RWPE2 (cell line): ENCODE measurements at regions not wholly inside any gene's neighbourhood (a gene's known extent, or its start where the extent isn't known, plus 50 kb on each side); places are given as distances from the start of the nearest gene placed in this dataset.

Experiments used
- ATAC-seq: fragments of 200-7000 bp; cut with Tn5 transposase; 3 replicates; pipeline ENCODE4 v1.9.1; 2021; ENCODE audit warnings: low read depth
- DNase-seq: peaks from one replicate; pipeline ENCODE4 v3.0.0-alpha.2; 2020; ENCODE audit warnings: low spot score
- H3K27ac ChIP-seq: fragments of 450-650 bp; 2 replicates; pipeline ENCODE4 v1.5.1; 2017; ENCODE audit warnings: mild to moderate bottlenecking; ENCODE audit not compliant: poor library complexity, severe bottlenecking
- H3K27me3 ChIP-seq: fragments of 250-450 bp; sonication (Bioruptor Pico); 2 replicates; pipeline ENCODE4 v1.5.1; 2021; ENCODE audit warnings: mild to moderate bottlenecking, moderate library complexity; ENCODE audit not compliant: insufficient read depth, poor library complexity, severe bottlenecking
- H3K36me3 ChIP-seq: fragments of 250-450 bp; sonication (Bioruptor Pico); 2 replicates; pipeline ENCODE4 v1.5.1; 2020; ENCODE audit warnings: low read depth, mild to moderate bottlenecking, moderate library complexity
- H3K4me1 ChIP-seq: fragments of 250-450 bp; sonication (Bioruptor Pico); 2 replicates; pipeline ENCODE4 v1.5.1; 2021; ENCODE audit warnings: mild to moderate bottlenecking, moderate library complexity; ENCODE audit not compliant: insufficient read depth, poor library complexity, severe bottlenecking
- H3K4me3 ChIP-seq: fragments of 250-450 bp; sonication (Bioruptor Pico); 2 replicates; pipeline ENCODE4 v1.5.1; 2021; ENCODE audit warnings: mild to moderate bottlenecking, moderate library complexity; ENCODE audit not compliant: severe bottlenecking
- H3K9me3 ChIP-seq: fragments of 250-450 bp; sonication (Bioruptor Pico); 2 replicates; pipeline ENCODE4 v1.5.1; 2021; ENCODE audit warnings: mild to moderate bottlenecking, moderate library complexity; ENCODE audit not compliant: severe bottlenecking
- TF ChIP-seq, protein P1 (sequence below): fragments of 450-650 bp; IDR thresholded peaks from one replicate; pipeline ENCODE4 v1.5.1; 2017; ENCODE audit warnings: mild to moderate bottlenecking, moderate library complexity; ENCODE audit not compliant: poor library complexity, severe bottlenecking

DNA sequence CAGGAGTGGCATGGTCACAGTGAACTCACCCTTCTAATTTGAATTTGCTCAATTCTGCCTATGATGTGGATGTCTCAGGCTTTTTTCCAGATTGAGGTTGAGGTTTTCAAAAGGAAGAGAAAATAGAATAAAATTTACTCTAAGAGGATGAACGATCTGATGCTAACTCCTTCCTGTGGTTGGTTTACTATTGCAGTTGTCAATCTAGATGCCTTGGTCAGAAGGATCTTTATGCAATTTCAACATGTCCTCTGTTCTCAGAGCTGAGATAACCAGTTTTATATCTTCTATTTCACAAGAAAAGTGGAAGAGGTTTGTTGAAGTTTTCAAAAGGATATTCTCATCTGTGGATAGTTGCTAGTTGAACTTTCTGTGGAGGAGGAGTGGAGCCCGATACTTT lies 150.7 kb upstream of the WDR11 start:
- DNase-seq (no peak), ATAC-seq (no peak)
- no peaks in the 10 kb centered on the region for H3K27me3 ChIP-seq
- TF ChIP-seq, protein P1, sequence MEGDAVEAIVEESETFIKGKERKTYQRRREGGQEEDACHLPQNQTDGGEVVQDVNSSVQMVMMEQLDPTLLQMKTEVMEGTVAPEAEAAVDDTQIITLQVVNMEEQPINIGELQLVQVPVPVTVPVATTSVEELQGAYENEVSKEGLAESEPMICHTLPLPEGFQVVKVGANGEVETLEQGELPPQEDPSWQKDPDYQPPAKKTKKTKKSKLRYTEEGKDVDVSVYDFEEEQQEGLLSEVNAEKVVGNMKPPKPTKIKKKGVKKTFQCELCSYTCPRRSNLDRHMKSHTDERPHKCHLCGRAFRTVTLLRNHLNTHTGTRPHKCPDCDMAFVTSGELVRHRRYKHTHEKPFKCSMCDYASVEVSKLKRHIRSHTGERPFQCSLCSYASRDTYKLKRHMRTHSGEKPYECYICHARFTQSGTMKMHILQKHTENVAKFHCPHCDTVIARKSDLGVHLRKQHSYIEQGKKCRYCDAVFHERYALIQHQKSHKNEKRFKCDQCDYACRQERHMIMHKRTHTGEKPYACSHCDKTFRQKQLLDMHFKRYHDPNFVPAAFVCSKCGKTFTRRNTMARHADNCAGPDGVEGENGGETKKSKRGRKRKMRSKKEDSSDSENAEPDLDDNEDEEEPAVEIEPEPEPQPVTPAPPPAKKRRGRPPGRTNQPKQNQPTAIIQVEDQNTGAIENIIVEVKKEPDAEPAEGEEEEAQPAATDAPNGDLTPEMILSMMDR = no peak
- peaks cover 5% of the 10 kb centered on the region for H3K9me3 ChIP-seq
- no peaks in the 10 kb centered on the region for H3K36me3 ChIP-seq
- H3K27ac ChIP-seq = no peak overlapping the region
- H3K4me3 ChIP-seq = no peak overlapping the region
- H3K4me1 ChIP-seq = peaks cover 10% of the 10 kb centered on the region

- no peaks in the 10 kb centered on the region for H3K36me3 ChIP-seq
- peaks cover 10% of the 10 kb centered on the region for H3K4me1 ChIP-seq
- DNase-seq (no peak), ATAC-seq (no peak)
- H3K9me3 ChIP-seq = peaks cover 5% of the 10 kb centered on the region
- TF ChIP-seq, protein P1 = no peak
- no peak overlapping the region for H3K4me3 ChIP-seq
- no peaks in the 10 kb centered on the region for H3K27me3 ChIP-seq
- H3K27ac ChIP-seq = peak overlapping the region; percentile 54
Measured at GRCh38 chr10:120701381-120701780, 149.8 kb upstream of the WDR11 start.

DNA sequence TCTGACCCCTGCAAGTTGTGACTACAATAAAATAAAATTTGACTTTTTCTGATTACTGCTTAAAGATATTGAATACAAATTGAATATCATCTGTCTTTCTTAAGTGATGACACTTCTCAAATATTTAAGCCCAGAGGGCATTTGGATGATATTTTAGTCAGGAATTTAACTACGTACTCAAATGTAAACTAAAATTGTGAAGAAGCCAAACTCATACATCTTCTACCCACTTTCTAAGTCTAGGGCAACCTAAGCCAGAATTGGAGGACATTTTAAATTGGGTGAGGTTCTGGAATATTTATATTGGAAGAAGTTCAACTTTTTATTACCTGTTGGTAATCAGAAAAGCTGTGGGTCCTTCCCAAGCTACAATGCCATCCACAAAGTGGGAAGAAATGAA lies 149.1 kb upstream of the WDR11 start:
- Histone ChIP-seq H3K27me3 (no peaks in the 10 kb centered on the region), H3K36me3 (no peaks in the 10 kb centered on the region), H3K4me3 (no peak overlapping the region), H3K27ac (peak overlapping the region; percentile 54), H3K9me3 (peaks cover 5% of the 10 kb centered on the region), H3K4me1 (peaks cover 10% of the 10 kb centered on the region)
- TF ChIP-seq, protein P1 = no peak
- ATAC-seq (peak; percentile 79), DNase-seq (no peak)

GRCh38 chr10:120705309-120705708 lies 145.9 kb upstream of the WDR11 start:
- Histone ChIP-seq H3K27me3 (no peaks in the 10 kb centered on the region), H3K4me3 (no peak overlapping the region), H3K4me1 (peaks cover 10% of the 10 kb centered on the region), H3K36me3 (no peaks in the 10 kb centered on the region), H3K9me3 (peaks cover 3% of the 10 kb centered on the region), H3K27ac (no peak overlapping the region)
- TF ChIP-seq, protein P1 = no peak
- DNase-seq = no peak
- no peak for ATAC-seq

GRCh38 chr10:120710076-120710475 lies 141.1 kb upstream of the WDR11 start:
- H3K4me3 ChIP-seq = no peak overlapping the region
- ATAC-seq = no peak
- H3K4me1 ChIP-seq = no peaks in the 10 kb centered on the region
- no peaks in the 10 kb centered on the region for H3K27me3 ChIP-seq
- TF ChIP-seq, protein P1 = no peak
- no peak for DNase-seq
- H3K36me3 ChIP-seq = no peaks in the 10 kb centered on the region
- H3K9me3 ChIP-seq = no peaks in the 10 kb centered on the region
- H3K27ac ChIP-seq = no peak overlapping the region
